Colon (tissue), 2 donors: ENCODE measurements at regions not wholly inside any gene's neighbourhood (a gene's known extent, or its start where the extent isn't known, plus 50 kb on each side); places are given as distances from the start of the nearest gene placed in this dataset.

Source experiments
- FAIRE-seq: peaks from 2 replicates; lab custom pipeline; 2012; peaks lifted over from hg19 to GRCh38; lab: Jason Lieb, UNC
- donor health status: control.
- donor health status: control.

- no peak for FAIRE-seq
These were observed 159.3 kb upstream of the MYCN start for GRCh38 chr2:15780912-15781574.

DNA sequence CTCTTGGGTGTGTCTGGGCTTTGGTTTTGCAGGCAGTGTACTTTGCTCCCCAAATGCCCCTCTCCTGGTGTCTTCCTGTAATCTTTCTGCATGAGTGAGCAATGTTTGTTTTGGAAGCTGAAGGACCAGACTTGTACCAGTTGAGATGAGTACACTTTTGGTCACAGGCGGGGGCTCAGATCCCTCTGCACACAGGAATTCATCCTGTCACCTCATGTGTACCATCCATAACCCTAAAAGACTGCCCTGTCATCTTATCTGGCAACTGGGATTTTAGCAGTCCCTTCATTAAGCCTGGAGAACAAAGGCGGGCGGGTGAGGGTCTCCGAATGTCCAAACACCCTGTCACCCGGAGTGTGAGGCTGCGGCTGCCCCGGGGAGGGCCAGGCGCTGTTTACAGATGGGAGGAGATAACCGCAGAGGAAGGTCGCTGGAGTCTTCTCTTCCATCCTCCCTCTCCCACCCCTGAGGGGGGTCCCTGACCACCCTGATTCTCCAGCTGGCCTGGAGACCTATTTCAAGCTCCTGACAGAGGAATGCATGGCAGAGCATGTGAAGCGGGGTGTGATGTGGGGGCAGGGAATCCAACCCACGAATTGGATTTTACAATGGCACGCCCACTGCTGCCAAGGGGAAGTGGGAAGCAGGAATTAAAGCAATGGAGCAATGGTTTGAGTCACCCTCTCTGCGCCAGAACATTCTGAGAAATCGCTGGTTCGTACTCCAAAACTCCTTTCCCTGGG, 158.2 kb upstream of the MYCN start:
- FAIRE-seq: no peak

DNA sequence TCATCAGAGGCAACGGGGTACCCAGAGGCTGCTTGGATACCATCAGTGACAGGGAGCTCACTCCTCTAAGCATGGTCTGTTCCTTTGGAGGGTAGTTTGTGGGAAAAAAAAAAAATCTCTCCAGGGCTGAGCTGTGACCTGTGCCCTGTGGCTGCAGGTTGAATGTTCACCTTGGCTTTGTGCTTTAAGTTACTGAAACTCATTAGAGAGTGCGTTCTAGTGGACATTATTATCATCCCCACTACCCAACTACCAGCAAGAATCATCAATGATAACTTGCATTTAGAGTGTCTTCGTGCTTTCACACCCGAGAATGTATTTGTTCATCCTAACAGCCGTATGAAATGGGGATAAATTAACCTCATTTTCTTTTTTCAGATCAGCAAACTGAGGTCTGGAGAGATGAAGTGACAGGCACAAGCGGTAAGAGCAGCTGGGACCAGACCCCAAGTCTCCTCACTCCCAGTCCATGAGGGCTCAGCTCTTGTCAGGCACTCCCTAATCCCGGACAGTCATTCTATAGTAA, 157.5 kb upstream of the MYCN start:
- no peak for FAIRE-seq

DNA sequence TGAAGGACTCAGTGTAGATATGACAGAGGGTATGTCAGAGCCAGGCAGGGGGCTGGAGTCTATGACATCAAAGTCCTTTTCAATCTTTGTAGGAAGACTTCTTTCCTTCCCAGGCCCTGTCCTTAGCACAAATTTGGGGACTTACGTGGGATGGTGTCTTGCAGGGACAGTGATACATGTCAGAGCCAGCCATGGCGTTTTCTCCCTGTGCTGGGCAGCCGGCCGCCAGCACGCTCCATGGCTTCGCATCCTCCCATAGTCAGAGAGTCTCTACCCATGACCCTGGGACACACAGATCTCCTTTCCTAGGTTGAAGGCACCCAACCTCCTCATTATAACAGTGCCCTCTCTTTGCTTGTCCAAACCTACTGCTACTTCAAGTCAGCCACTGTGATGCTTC, 156.9 kb upstream of the MYCN start:
- no peak for FAIRE-seq

DNA sequence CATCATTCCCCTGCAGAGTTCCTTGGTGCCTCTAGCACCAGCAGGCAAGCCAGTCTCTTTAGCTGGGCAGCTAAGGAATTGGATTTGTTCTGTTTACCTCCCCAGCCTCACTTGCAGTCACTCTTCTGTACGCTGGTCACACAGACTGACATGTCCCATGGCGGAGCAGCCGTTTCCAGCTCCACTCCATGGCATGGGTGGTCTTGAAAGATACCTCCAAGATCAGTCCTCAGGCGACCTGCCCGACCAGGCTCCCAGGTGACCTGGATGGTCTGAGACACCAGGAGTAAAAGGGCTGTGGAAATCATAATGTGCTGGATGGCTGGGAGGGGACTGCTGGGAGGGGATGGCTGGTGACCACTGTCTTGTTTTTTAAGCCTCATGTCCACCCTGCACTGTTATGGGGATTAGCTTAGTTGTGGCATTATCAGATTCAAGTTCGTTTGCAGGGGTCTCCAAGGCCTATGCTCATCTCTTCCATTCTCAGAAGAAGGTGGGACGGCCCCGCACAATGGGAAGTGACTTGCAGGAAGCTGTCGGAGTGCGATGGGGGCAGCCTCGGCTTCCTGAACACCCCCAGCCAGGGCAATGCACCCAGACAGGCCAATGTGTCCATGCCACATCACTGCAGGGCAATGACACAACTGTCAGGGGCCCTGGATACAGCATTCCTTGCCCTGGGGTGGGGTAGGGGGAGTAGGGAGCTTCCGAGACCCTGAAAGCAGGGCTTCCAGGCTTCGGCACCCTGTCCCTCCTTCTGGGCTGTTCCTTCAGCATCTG, 156.1 kb upstream of the MYCN start:
- FAIRE-seq: no peak

DNA sequence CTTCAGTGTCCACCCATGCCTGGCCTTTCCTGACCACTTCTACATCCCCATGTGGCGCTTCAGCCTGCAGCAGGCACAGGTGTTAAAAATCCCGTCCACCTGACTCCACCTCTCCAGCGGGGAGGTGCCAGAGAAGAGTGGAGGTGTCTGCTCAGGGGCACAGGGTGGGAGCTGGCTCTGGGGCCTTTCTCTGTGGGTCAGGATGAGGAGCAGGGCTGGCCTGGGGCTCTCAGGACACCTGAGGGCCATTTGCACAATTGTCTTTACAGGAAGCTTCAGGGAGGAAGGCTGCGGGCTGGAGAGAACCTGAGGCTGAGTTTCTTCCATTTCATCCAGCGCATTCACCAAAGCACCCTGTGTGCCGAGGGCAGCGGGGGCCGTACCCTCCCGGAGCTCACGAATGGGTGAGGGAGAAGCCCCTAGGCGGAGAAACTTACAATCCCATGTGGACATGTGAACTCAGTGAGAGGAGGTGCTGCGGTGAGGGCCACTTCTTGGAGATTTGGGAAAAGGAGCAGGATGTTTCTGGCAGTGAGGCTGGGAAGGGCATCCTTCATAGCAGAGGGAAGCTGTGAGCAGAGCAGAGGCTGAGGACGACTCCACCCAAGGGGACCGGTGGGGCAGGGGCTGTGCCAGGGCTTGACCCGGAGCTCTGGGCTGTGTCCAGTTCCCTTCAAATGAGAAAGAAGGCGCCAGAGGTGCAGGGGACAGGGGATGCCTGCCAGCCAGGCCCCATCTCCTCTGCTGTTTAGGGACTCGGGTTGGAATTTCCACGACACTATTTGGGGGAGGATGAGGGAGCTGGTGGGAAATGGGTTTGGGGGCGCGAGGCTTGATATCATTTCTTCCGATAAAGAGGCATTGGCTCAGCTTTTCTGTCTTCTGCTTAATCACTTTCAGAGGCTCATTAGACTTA, 155.2 kb upstream of the MYCN start:
- FAIRE-seq: no peak

- no peak for FAIRE-seq
These were observed 154.2 kb upstream of the MYCN start for GRCh38 chr2:15786003-15786654.

GRCh38 chr2:15786901-15787300, 153.4 kb upstream of the MYCN start:
- FAIRE-seq: no peak

DNA sequence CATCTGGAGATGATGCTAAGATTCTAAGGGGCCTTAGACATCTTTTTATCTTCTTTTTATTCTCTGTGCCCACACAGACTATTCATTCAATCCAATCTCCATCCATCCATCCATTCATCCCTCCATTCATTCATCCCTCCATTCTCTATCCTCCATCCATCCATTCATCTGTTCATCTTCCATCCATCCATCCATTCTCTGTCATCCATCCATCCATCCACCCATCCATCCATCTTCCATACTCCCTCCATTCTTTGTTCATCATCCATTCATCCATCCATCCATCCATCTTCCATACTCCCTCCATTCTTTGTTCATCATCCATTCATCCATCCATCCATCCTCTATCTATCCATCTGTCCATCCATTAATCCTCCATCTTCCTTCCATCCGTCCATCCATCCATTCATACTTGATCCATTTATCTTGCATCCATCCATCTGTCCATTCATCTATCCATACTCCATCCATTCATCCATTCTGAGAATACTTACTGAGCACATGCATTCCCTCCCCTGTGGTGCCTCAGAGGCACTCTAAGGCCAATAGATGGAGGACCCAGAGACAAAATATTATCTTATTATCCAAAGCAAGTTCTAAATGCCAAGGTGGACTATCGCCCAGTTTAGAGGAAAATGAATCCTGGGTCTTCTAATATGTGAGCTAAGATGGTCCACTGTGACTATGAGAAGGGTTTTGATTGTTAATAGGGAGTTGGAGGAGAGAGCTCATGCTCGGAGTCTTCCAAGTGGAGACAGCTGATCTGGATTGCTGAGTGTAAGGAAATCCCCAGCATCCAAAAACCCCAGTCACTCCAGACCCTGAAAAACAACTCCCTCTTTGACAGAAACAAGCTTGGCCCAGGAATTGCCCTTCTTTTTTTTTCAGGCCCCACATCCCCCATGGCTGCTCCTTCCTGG, 152.6 kb upstream of the MYCN start:
- FAIRE-seq: no peak

DNA sequence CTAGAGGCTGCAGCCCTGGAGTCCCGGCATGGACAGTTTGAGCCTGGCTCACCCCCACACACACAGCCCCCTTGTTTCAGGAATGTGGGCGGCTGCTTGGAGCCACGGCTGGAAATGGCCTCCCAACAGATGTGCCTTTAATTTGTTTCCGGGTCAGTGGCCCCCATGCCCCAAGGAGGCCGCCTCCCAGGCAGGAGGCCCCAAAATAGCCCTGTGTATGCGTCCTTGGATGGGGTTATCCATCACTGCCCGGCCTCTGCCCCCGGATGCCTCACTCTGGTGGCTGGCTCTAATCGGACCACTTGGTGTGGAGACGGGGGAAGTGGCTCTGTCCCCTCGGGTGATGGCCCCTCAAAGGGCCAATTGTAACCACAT, 151.9 kb upstream of the MYCN start:
- no peak for FAIRE-seq

DNA sequence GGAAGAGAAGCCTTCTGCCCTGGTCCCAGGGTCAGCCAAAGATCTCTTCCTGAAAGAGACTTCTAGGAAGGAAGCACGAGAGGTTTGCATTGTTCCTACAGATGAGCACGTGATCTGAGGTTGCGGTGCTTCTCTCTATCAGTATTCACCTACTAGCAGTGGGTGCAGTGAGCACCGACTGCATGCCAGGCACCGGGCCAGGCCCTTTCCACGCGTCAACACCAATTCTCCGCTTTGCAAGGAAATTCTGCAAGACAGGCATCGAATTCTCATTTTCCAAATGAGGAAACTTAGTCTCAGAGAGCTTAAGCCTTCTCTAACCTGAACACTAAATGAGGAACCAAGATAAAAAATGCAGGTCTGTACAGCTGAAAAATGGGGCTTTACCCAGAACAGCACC, 151.5 kb upstream of the MYCN start:
- no peak for FAIRE-seq

GRCh38 chr2:15789381-15790062, 150.8 kb upstream of the MYCN start:
- FAIRE-seq: no peak

GRCh38 chr2:15790326-15790725, 150.0 kb upstream of the MYCN start:
- no peak for FAIRE-seq

GRCh38 chr2:15790838-15791237, 149.5 kb upstream of the MYCN start:
- no peak for FAIRE-seq

- FAIRE-seq: no peak
These were observed 149.1 kb upstream of the MYCN start for GRCh38 chr2:15791294-15791693.

DNA sequence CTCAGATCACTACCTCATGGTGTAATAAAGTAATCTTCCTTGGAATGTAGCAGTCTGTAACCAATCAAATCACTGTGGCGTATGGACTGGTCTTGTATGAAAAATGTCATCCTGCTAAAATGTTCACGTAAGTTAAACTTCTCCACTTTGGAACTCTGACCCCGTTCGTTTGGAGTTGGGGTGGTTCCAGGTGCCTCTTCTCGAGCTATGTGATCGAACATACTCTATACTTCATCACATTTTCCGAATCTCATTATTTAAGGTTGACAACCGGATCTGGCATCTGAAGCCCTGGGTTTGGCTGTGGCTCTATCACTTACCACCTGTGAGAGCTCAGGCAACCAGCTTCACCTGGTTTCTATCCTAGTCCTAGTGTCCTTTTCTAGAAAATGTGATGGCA, 148.0 kb upstream of the MYCN start:
- no peak for FAIRE-seq

GRCh38 chr2:15793078-15793913, 147.1 kb upstream of the MYCN start:
- no peak for FAIRE-seq

- FAIRE-seq: no peak
These were observed 146.4 kb upstream of the MYCN start for GRCh38 chr2:15793978-15794377.
